ENCODE measurements at regions not wholly inside any gene's neighbourhood (a gene's known extent, or its start where the extent isn't known, plus 50 kb on each side); places are given as distances from the start of the nearest gene placed in this dataset.

GRCh38 chr13:75915066-75915465, 278.9 kb downstream of the LMO7 start:
- CTCF ChIA-PET = interaction anchor here (0.6 kb wide), 1 partner anchor 749 kb away, joined by 3 read pairs; no protein-coding TSS in a partner anchor
- TF ChIP-seq, protein P1, sequence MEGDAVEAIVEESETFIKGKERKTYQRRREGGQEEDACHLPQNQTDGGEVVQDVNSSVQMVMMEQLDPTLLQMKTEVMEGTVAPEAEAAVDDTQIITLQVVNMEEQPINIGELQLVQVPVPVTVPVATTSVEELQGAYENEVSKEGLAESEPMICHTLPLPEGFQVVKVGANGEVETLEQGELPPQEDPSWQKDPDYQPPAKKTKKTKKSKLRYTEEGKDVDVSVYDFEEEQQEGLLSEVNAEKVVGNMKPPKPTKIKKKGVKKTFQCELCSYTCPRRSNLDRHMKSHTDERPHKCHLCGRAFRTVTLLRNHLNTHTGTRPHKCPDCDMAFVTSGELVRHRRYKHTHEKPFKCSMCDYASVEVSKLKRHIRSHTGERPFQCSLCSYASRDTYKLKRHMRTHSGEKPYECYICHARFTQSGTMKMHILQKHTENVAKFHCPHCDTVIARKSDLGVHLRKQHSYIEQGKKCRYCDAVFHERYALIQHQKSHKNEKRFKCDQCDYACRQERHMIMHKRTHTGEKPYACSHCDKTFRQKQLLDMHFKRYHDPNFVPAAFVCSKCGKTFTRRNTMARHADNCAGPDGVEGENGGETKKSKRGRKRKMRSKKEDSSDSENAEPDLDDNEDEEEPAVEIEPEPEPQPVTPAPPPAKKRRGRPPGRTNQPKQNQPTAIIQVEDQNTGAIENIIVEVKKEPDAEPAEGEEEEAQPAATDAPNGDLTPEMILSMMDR (IDR thresholded peaks at IDR 0.05) = no peak
- intact Hi-C loops (cut with micrococcal nuclease) = no loop called here
- Mint-ChIP-seq H3K4me3 (no peak overlapping the region), H3K9me3 (no peaks in the 10 kb centered on the region), H3K36me3 (ENCODE audit: low read depth) (no peaks in the 10 kb centered on the region), H3K27me3 (no peaks in the 10 kb centered on the region), H3K4me1 (ENCODE audit: low read depth) (no peaks in the 10 kb centered on the region), H3K27ac (no peak overlapping the region)
- POLR2A ChIA-PET = no interaction called here
- no peak for DNase-seq
- no peak for ATAC-seq

GRCh38 chr13:75913925-75914324, 277.8 kb downstream of the LMO7 start:
- H3K27ac Mint-ChIP-seq = no peak overlapping the region
- TF ChIP-seq, protein P1 (IDR thresholded peaks at IDR 0.05) = no peak
- DNase-seq = no peak
- intact Hi-C loops (cut with micrococcal nuclease) = no loop called here
- ChIA-PET CTCF (no interaction called here), POLR2A (no interaction called here)
- no peak for ATAC-seq
- no peak overlapping the region for H3K4me3 Mint-ChIP-seq
- no peaks in the 10 kb centered on the region for H3K36me3 Mint-ChIP-seq (ENCODE audit: low read depth)
- no peaks in the 10 kb centered on the region for H3K9me3 Mint-ChIP-seq
- H3K4me1 Mint-ChIP-seq (ENCODE audit: low read depth) = no peaks in the 10 kb centered on the region
- H3K27me3 Mint-ChIP-seq = no peaks in the 10 kb centered on the region

GRCh38 chr13:75910591-75910990, 274.5 kb downstream of the LMO7 start:
- no peak for ATAC-seq
- DNase-seq = no peak
- no peaks in the 10 kb centered on the region for H3K27me3 Mint-ChIP-seq
- TF ChIP-seq, protein P1 (IDR thresholded peaks at IDR 0.05) = no peak
- H3K4me3 Mint-ChIP-seq = no peak overlapping the region
- H3K9me3 Mint-ChIP-seq = no peaks in the 10 kb centered on the region
- CTCF ChIA-PET = interaction anchor here (1.0 to 1.1 kb wide), 2 partner anchors 34 to 215 kb away, joined by 3 read pairs; no protein-coding TSS in a partner anchor
- intact Hi-C loops (cut with micrococcal nuclease) = no loop called here
- H3K4me1 Mint-ChIP-seq (ENCODE audit: low read depth) = no peaks in the 10 kb centered on the region
- H3K36me3 Mint-ChIP-seq (ENCODE audit: low read depth) = no peaks in the 10 kb centered on the region
- no peak overlapping the region for H3K27ac Mint-ChIP-seq
- POLR2A ChIA-PET = interaction anchor here (0.6 kb wide), 1 partner anchor 486 kb away, joined by 3 read pairs; no protein-coding TSS in a partner anchor
